Endothelial cell of umbilical vein (primary cell): ENCODE measurements at regions not wholly inside any gene's neighbourhood (a gene's known extent, or its start where the extent isn't known, plus 50 kb on each side); places are given as distances from the start of the nearest gene placed in this dataset.

Experiments used
- BruUV-seq: library from RNA; stranded (reverse); fragments of 400-500 nt; replicated peaks from 2 replicates; lab custom pipeline; 2021; lab: Mats Ljungman, UMichigan
- CTCF ChIA-PET: fragments of 300-600, 350-600 bp; sonication (Branson Sonifier 250); formaldehyde crosslinking; loops from one replicate; lab custom pipeline; 2021; ENCODE audit warnings: antibody characterized with exemption, inconsistent platforms; lab: Charles Lee
- POLR2A ChIA-PET: fragments of 300-600, 350-600 bp; sonication (Branson Sonifier 250); formaldehyde crosslinking; loops from one replicate; lab custom pipeline; 2021; ENCODE audit warnings: antibody characterized with exemption, inconsistent platforms; lab: Charles Lee
- DNase-seq: peaks from one replicate; pipeline ENCODE4 v3.0.0-alpha.2; 2011; ENCODE audit warnings: low read depth, low spot score
- FAIRE-seq: peaks from 2 replicates; lab custom pipeline; 2011; peaks lifted over from hg19 to GRCh38; lab: Jason Lieb, UNC
- H2AFZ ChIP-seq: 2 replicates; pipeline ENCODE4 v1.6.0; 2012; ENCODE audit warnings: low read depth, low read length, control low read depth, inconsistent platforms
- H3K27ac ChIP-seq: 2 replicates; pipeline ENCODE4 v1.5.1; 2011; ENCODE audit warnings: low read depth, mild to moderate bottlenecking, control low read depth, low read length, moderate library complexity; ENCODE audit not compliant: insufficient read depth
- H3K27me3 ChIP-seq, 2 experiments: 2 replicates each; pipeline versions ENCODE4 v1.6.0 to v1.6.1; 2011; ENCODE audit warnings: low read length in 2 of 2, mixed read lengths in 1 of 2; ENCODE audit not compliant: control insufficient read depth in 2 of 2, insufficient read depth in 2 of 2
- H3K36me3 ChIP-seq, 2 experiments: 2 replicates in 1 of 2; 3 replicates in 1 of 2; pipeline ENCODE4 v1.5.1; 2011; ENCODE audit warnings: low read length in 2 of 2, mild to moderate bottlenecking in 1 of 2, moderate library complexity in 1 of 2; ENCODE audit not compliant: control insufficient read depth in 2 of 2, insufficient read depth in 2 of 2; ENCODE audit errors: extremely low read depth in 1 of 2
- H3K4me1 ChIP-seq: 3 replicates; pipeline ENCODE4 v1.5.1; 2011; ENCODE audit warnings: mild to moderate bottlenecking, low read length; ENCODE audit not compliant: control insufficient read depth, insufficient read depth; ENCODE audit errors: extremely low read depth
- H3K4me2 ChIP-seq: 2 replicates; pipeline ENCODE4 v1.6.1; 2011; ENCODE audit warnings: low read length, control low read depth, mixed read lengths; ENCODE audit not compliant: insufficient read depth
- H3K4me3 ChIP-seq, 3 experiments: fragments of 200-600 bp in 1 of 3; sonication (generic), shearing (Covaris generic) in 1 of 3; replicated peaks in 1 of 3; 2 replicates each; pipeline ENCODE4 v1.5.1; 2011 to 2016; ENCODE audit warnings: control low read depth in 3 of 3, low read length in 3 of 3, mild to moderate bottlenecking in 2 of 3, inconsistent platforms in 1 of 3, low read depth in 1 of 3, moderate library complexity in 1 of 3; ENCODE audit not compliant: insufficient read depth in 1 of 3
- H3K79me2 ChIP-seq: 2 replicates; pipeline ENCODE4 v1.6.0; 2012; ENCODE audit warnings: low read length, inconsistent platforms; ENCODE audit not compliant: control insufficient read depth, insufficient read depth
- H3K9ac ChIP-seq: replicated peaks from 2 replicates; pipeline ENCODE3; 2011; ENCODE audit warnings: low read length, control low read depth; ENCODE audit not compliant: insufficient read depth; ENCODE audit errors: extremely low read depth
- H3K9me1 ChIP-seq: replicated peaks from 3 replicates; pipeline ENCODE4 v1.6.0; 2011; ENCODE audit warnings: mild to moderate bottlenecking, low read length; ENCODE audit not compliant: control insufficient read depth, insufficient read depth; ENCODE audit errors: extremely low read depth
- H3K9me3 ChIP-seq: replicated peaks from 2 replicates; pipeline ENCODE4 v1.5.1; 2012; ENCODE audit warnings: low read length, inconsistent platforms; ENCODE audit not compliant: control insufficient read depth, insufficient read depth
- H4K20me1 ChIP-seq: replicated peaks from 2 replicates; pipeline ENCODE3; 2011; ENCODE audit warnings: mild to moderate bottlenecking, low read length; ENCODE audit not compliant: control insufficient read depth, insufficient read depth; ENCODE audit errors: extremely low read depth
- EZH2 ChIP-seq: IDR thresholded peaks from 2 replicates; pipeline ENCODE4 v1.6.1; 2012; ENCODE audit warnings: borderline replicate concordance, low read depth, mild to moderate bottlenecking, moderate library complexity, low read length, inconsistent platforms; ENCODE audit not compliant: severe bottlenecking
- FOS ChIP-seq: IDR thresholded peaks from 2 replicates; pipeline ENCODE4 v1.6.1; 2011; ENCODE audit warnings: mild to moderate bottlenecking, low read length, moderate library complexity, borderline replicate concordance; ENCODE audit not compliant: insufficient read depth
- GATA2 ChIP-seq: IDR thresholded peaks from 2 replicates; pipeline ENCODE4 v1.7.0; 2011; ENCODE audit warnings: low read depth, mild to moderate bottlenecking, moderate library complexity, mixed read lengths, low read length; ENCODE audit not compliant: insufficient read length, insufficient read depth
- JUN ChIP-seq: IDR thresholded peaks from 2 replicates; pipeline ENCODE4 v1.6.1; 2011; ENCODE audit warnings: borderline replicate concordance, low read depth; ENCODE audit not compliant: insufficient read length, insufficient read depth
- MYC ChIP-seq: IDR thresholded peaks from one replicate; pipeline ENCODE4 v1.6.1; 2011; ENCODE audit warnings: mild to moderate bottlenecking, low read depth, low read length
- POLR2A ChIP-seq: IDR thresholded peaks from 2 replicates; pipeline ENCODE4 v1.6.1; 2012; ENCODE audit warnings: low read depth, mild to moderate bottlenecking, control low read depth, low read length
- POLR2AphosphoS5 ChIP-seq: IDR thresholded peaks from 2 replicates; pipeline ENCODE4 v1.6.1; 2012; ENCODE audit warnings: low read depth, mild to moderate bottlenecking, control low read depth, low read length, moderate library complexity; ENCODE audit not compliant: insufficient read depth
- dilution Hi-C: fragments of 300-500 bp; cut with MboI; formaldehyde crosslinking; loops from one replicate; pipeline ENCODE4 v1.15.0; 2019; ENCODE audit warnings: low sequenced_read_pairs; ENCODE audit not compliant: extremely low pct_ligation_motif_present
- intact Hi-C: fragments of 100-400 bp; cut with micrococcal nuclease; formaldehyde crosslinking; loops from one replicate; pipeline ENCODE4 v1.10.0; 2022
- TF ChIP-seq, protein P1 (sequence below), 2 donors: IDR thresholded peaks; 1 replicate in 1 of 2; 2 replicates in 1 of 2; pipeline ENCODE4 v1.5.1; 2011; ENCODE audit warnings: low read length in 2 of 2, mild to moderate bottlenecking in 2 of 2, moderate library complexity in 2 of 2, control low read depth in 1 of 2, inconsistent platforms in 1 of 2, low read depth in 1 of 2; ENCODE audit not compliant: insufficient read depth in 1 of 2; ENCODE audit errors: extremely low read depth in 1 of 2
- TF ChIP-seq, protein P2 (sequence below): IDR thresholded peaks from 2 replicates; pipeline ENCODE4 v1.6.1; 2011; ENCODE audit not compliant: insufficient read depth, insufficient read length

DNA sequence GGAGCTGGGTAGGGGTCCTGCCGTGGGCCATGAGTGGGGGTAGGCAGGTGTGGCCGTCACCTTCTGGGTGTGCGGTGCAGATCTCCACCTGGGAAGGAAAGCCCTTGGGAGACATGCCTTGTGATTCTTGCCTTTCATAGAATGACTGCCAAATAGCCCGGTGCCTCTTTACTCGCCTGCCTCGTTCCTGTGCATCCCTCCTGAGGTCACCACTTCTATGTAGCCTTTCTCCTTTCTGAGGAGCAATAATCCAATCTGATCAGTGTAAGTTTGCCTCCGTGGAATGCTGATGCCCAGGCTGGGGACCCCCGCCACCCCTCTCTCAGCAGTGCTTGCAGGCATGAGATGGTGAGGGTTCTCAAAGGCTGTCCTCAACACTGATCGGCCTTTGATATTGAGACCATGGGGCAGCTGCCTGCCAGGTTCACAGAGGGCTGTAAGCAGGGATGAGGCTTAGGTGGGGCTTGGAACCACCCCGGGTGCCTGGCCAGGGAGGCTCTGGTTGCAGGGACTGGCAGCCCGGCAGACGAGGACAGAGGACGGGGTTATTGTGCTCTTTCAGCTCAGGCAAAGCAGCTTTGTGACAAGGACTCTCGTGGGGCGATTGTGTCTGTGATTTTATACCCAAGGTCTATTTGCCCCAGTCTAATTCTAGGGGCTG is 86.1 kb upstream of the WNT7B start:
- no peaks in the 10 kb centered on the region for H3K9me3 ChIP-seq
- FAIRE-seq (no peak), DNase-seq (no peak)
- no TSS peak for BruUV-seq
- no peaks in the 10 kb centered on the region for H3K36me3 ChIP-seq
- H3K9me1 ChIP-seq: no peaks in the 10 kb centered on the region
- intact Hi-C loops (no loop called here), dilution Hi-C loops (no loop called here)
- H3K9ac ChIP-seq: no peak overlapping the region
- H3K4me1 ChIP-seq: peaks cover 36% of the 10 kb centered on the region
- no peak overlapping the region for H3K4me2 ChIP-seq
- peaks cover 81% of the 10 kb centered on the region for H3K79me2 ChIP-seq
- TF ChIP-seq GATA2: no peak
- CTCF ChIA-PET: interaction anchor here (1.4 kb wide), 1 partner anchor 67 kb away, joined by 3 read pairs; no protein-coding TSS in a partner anchor
- H3K4me3 ChIP-seq: no peak overlapping the region
- H4K20me1 ChIP-seq: no peaks in the 10 kb centered on the region
- POLR2A ChIA-PET: no interaction called here
- H3K27ac ChIP-seq: no peak overlapping the region
- no peaks in the 10 kb centered on the region for H3K27me3 ChIP-seq
- no peak overlapping the region for H2AFZ ChIP-seq

DNA sequence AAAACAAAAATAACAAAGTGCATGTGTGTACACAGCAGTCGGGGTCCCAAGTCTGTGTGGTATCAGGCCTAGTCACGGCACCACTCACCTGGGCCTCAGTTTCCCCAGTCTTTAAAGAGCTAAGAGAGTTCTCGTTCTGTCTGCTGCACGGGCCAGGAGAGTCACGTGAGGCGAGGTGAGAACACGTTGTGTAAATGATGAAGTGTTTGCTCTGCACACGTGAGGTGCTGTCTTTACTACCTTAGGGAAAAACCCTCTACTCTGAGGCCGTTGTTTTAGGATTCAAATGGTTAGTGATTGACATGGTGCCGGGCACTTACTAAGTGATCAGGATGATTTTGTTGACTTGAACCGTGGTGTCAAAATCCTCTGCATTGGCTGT is 86.5 kb upstream of the PPARA start:
- no peaks in the 10 kb centered on the region for H3K9me3 ChIP-seq
- TF ChIP-seq JUN (no peak), FOS (no peak), EZH2 (no peak), MYC (no peak), POLR2A (no peak), POLR2AphosphoS5 (no peak), GATA2 (no peak)
- TF ChIP-seq, protein P1, sequence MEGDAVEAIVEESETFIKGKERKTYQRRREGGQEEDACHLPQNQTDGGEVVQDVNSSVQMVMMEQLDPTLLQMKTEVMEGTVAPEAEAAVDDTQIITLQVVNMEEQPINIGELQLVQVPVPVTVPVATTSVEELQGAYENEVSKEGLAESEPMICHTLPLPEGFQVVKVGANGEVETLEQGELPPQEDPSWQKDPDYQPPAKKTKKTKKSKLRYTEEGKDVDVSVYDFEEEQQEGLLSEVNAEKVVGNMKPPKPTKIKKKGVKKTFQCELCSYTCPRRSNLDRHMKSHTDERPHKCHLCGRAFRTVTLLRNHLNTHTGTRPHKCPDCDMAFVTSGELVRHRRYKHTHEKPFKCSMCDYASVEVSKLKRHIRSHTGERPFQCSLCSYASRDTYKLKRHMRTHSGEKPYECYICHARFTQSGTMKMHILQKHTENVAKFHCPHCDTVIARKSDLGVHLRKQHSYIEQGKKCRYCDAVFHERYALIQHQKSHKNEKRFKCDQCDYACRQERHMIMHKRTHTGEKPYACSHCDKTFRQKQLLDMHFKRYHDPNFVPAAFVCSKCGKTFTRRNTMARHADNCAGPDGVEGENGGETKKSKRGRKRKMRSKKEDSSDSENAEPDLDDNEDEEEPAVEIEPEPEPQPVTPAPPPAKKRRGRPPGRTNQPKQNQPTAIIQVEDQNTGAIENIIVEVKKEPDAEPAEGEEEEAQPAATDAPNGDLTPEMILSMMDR (IDR thresholded peaks at IDR 0.05; ENCODE audit: extremely low read depth in 1 of 2, insufficient read depth in 1 of 2, low read depth in 1 of 2, low read length in 2 of 2): no peak
- TF ChIP-seq, protein P2, sequence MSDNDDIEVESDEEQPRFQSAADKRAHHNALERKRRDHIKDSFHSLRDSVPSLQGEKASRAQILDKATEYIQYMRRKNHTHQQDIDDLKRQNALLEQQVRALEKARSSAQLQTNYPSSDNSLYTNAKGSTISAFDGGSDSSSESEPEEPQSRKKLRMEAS: no peak
- POLR2A ChIA-PET: no interaction called here
- H3K9ac ChIP-seq: no peak overlapping the region
- CTCF ChIA-PET: no interaction called here
- DNase-seq (no peak), FAIRE-seq (no peak)
- H3K27me3 ChIP-seq: no peaks in the 10 kb centered on the region
- H3K4me1 ChIP-seq: peaks cover 42% of the 10 kb centered on the region
- H3K4me2 ChIP-seq: no peak overlapping the region
- peaks cover 80% of the 10 kb centered on the region for H3K79me2 ChIP-seq
- no TSS peak for BruUV-seq
- H2AFZ ChIP-seq: no peak overlapping the region
- dilution Hi-C loops (no loop called here), intact Hi-C loops (no loop called here)
- H3K27ac ChIP-seq: no peak overlapping the region
- H3K4me3 ChIP-seq: no peak overlapping the region
- H3K36me3 ChIP-seq: no peaks in the 10 kb centered on the region
- H4K20me1 ChIP-seq: no peaks in the 10 kb centered on the region
- no peaks in the 10 kb centered on the region for H3K9me1 ChIP-seq
